Type B pancreatic cell (in vitro differentiated cells): ENCODE measurements at regions not wholly inside any gene's neighbourhood (a gene's known extent, or its start where the extent isn't known, plus 50 kb on each side); places are given as distances from the start of the nearest gene placed in this dataset.

Experiments
- DNase-seq: peaks from one replicate; pipeline ENCODE4 v3.0.0; 2021; ENCODE audit warnings: mixed read lengths; ENCODE audit not compliant: unreplicated experiment; ENCODE audit errors: extremely low spot score
- H3K27ac Mint-ChIP-seq: 2 replicates; pipeline ENCODE4 v1.8.0; 2021; ENCODE audit warnings: mild to moderate bottlenecking, mixed read lengths
- H3K27me3 Mint-ChIP-seq: 2 replicates; pipeline ENCODE4 v1.8.0; 2021; ENCODE audit warnings: mixed read lengths
- H3K36me3 Mint-ChIP-seq: 2 replicates; pipeline ENCODE4 v1.8.0; 2021; ENCODE audit warnings: mixed read lengths
- H3K4me1 Mint-ChIP-seq: one replicate; pipeline ENCODE4 v1.8.0; 2021; ENCODE audit warnings: mixed read lengths; ENCODE audit not compliant: unreplicated experiment
- H3K4me3 Mint-ChIP-seq: 2 replicates; pipeline ENCODE4 v1.8.0; 2021; ENCODE audit warnings: mild to moderate bottlenecking, mixed read lengths
- H3K9me3 Mint-ChIP-seq: 2 replicates; pipeline ENCODE4 v1.8.0; 2021; ENCODE audit warnings: mixed read lengths
- CTCF ChIP-seq: fragments of 200-600 bp; sonication (generic); conservative IDR thresholded peaks from 2 replicates; pipeline ENCODE4 v1.5.0; 2021; ENCODE audit warnings: antibody characterized with exemption, mild to moderate bottlenecking

GRCh38 chr6:88368071-88368787, 202.1 kb upstream of the CNR1 start:
- TF ChIP-seq CTCF, result no peak
- DNase-seq, result no peak
- peaks cover 14% of the 10 kb centered on the region for H3K27me3 Mint-ChIP-seq

GRCh38 chr6:88367248-88367647, 201.1 kb upstream of the CNR1 start:
- Mint-ChIP-seq H3K36me3 (no peaks in the 10 kb centered on the region), H3K27me3 (peaks cover 14% of the 10 kb centered on the region), H3K9me3 (no peaks in the 10 kb centered on the region), H3K4me1 (no peaks in the 10 kb centered on the region), H3K27ac (no peak overlapping the region), H3K4me3 (no peak overlapping the region)
- no peak for TF ChIP-seq CTCF
- no peak for DNase-seq

More at GRCh38 chr6:88368071-88368787, 202.1 kb upstream of the CNR1 start:
- H3K36me3 Mint-ChIP-seq, result no peaks in the 10 kb centered on the region
- no peaks in the 10 kb centered on the region for H3K9me3 Mint-ChIP-seq
- H3K4me3 Mint-ChIP-seq, result no peak overlapping the region
- no peak overlapping the region for H3K27ac Mint-ChIP-seq
- no peaks in the 10 kb centered on the region for H3K4me1 Mint-ChIP-seq

- no peaks in the 10 kb centered on the region for H3K9me3 Mint-ChIP-seq
- H3K27me3 Mint-ChIP-seq, result peaks cover 9% of the 10 kb centered on the region
- TF ChIP-seq CTCF, result no peak
- no peak for DNase-seq
- H3K27ac Mint-ChIP-seq, result no peak overlapping the region
- H3K36me3 Mint-ChIP-seq, result no peaks in the 10 kb centered on the region
- no peaks in the 10 kb centered on the region for H3K4me1 Mint-ChIP-seq
- H3K4me3 Mint-ChIP-seq, result no peak overlapping the region
Observed at GRCh38 chr6:88366672-88367071, 200.5 kb upstream of the CNR1 start.

- no peak overlapping the region for H3K27ac Mint-ChIP-seq
- H3K4me1 Mint-ChIP-seq, result no peaks in the 10 kb centered on the region
- peaks cover 9% of the 10 kb centered on the region for H3K27me3 Mint-ChIP-seq
- H3K4me3 Mint-ChIP-seq, result no peak overlapping the region
- no peak for TF ChIP-seq CTCF
- no peak for DNase-seq
- no peaks in the 10 kb centered on the region for H3K36me3 Mint-ChIP-seq
- H3K9me3 Mint-ChIP-seq, result no peaks in the 10 kb centered on the region
Observed at GRCh38 chr6:88365656-88366055, 199.5 kb upstream of the CNR1 start.

- peaks cover 9% of the 10 kb centered on the region for H3K27me3 Mint-ChIP-seq
- no peak overlapping the region for H3K4me3 Mint-ChIP-seq
- no peak for DNase-seq
- no peaks in the 10 kb centered on the region for H3K4me1 Mint-ChIP-seq
- no peaks in the 10 kb centered on the region for H3K9me3 Mint-ChIP-seq
- no peak for TF ChIP-seq CTCF
- no peak overlapping the region for H3K27ac Mint-ChIP-seq
- no peaks in the 10 kb centered on the region for H3K36me3 Mint-ChIP-seq
Observed at GRCh38 chr6:88365230-88365629, 199.1 kb upstream of the CNR1 start.

- no peak overlapping the region for H3K4me3 Mint-ChIP-seq
- DNase-seq, result no peak
- no peaks in the 10 kb centered on the region for H3K9me3 Mint-ChIP-seq
- no peak overlapping the region for H3K27ac Mint-ChIP-seq
- H3K27me3 Mint-ChIP-seq, result peaks cover 6% of the 10 kb centered on the region
- no peaks in the 10 kb centered on the region for H3K36me3 Mint-ChIP-seq
- no peak for TF ChIP-seq CTCF
- no peaks in the 10 kb centered on the region for H3K4me1 Mint-ChIP-seq
Observed at GRCh38 chr6:88361754-88362153, 195.6 kb upstream of the CNR1 start.
